ENCODE measurements at regions not wholly inside any gene's neighbourhood (a gene's known extent, or its start where the extent isn't known, plus 50 kb on each side); places are given as distances from the start of the nearest gene placed in this dataset.

- no peak for TF ChIP-seq CTCF (IDR thresholded peaks at IDR 0.05)
- no peak for TF ChIP-seq POLR2A (IDR thresholded peaks at IDR 0.05)
These were observed 146.9 kb downstream of the ZNF486 start for GRCh38 chr19:20313894-20314293.

Measured in right lobe of liver (tissue), 4 donors.